GM19455 (cell line): ENCODE measurements at regions not wholly inside any gene's neighbourhood (a gene's known extent, or its start where the extent isn't known, plus 50 kb on each side); places are given as distances from the start of the nearest gene placed in this dataset.

ENCODE experiments used
- ATAC-seq: cut with Tn5 transposase; IDR thresholded peaks from one replicate; pipeline ENCODE4 v1.9.1; 2021; ENCODE audit not compliant: unreplicated experiment

- ATAC-seq: no peak
Observed at GRCh38 chr18:39037925-39038324, 1472.3 kb upstream of the CELF4 start.

- ATAC-seq: no peak
Observed at GRCh38 chr18:39033312-39033711, 1467.7 kb upstream of the CELF4 start.

GRCh38 chr18:39031647-39032046 is 1466.0 kb upstream of the CELF4 start:
- ATAC-seq: no peak

GRCh38 chr18:39030124-39030655 is 1464.6 kb upstream of the CELF4 start:
- ATAC-seq: no peak

DNA sequence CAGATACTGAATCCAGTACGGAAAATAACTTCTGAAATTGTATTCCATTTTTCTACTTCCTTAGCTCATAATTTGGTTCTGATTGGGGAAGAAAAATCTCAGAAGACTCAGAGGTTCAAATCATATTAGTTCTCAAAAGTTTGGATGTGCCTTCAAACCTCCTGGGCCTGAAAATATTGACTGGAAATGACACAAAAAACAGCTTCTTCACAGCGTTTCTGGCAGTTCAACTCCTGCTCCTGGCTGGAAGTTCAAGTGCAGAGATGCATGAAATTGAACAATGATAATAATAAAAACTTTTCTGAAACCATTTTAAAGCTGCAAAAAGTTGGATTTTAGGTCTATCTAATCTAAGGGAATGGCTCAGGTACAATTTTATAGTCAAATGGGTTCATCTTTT is 1459.9 kb upstream of the CELF4 start:
- ATAC-seq: no peak

GRCh38 chr18:39019989-39020388 is 1454.4 kb upstream of the CELF4 start:
- no peak for ATAC-seq

DNA sequence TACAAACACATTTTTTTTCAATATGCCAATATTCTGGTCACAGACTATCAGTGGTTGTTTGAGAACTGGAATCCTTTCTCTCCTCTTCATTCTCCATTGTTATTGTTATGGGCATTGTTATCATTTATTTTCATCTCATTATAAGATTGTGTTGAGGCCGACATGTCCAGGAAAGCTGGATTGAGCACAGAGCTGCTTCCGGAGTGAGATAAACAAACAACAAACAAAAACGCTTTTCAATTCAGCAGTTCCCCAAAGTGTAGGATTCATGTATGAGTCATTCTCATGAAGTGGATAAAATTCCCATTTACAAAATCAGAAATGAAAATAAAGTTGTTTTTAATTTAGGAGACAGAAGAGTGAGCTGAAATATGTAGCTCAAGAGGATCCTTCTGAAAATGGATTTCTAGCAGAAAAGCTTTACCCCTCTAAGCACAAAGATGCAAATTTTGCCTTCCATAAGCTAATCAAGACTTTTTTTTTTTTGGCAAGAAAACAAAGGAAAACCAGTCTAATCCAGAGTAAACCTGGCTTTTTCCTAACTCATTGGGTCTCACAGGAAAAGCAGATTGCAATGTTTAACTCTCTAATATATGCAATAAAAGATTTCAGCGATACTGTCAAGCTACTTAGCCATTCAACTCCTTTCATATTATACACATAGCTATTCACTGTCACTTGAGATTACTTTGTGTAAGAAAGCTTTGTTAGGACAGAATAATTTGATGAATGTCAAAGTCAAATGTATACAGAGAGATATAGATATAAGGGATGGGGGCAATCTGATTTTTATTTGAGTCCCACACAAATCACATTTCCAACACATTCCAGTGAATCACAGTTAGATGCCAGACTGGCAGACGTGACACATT is 1441.7 kb upstream of the CELF4 start:
- ATAC-seq: no peak

DNA sequence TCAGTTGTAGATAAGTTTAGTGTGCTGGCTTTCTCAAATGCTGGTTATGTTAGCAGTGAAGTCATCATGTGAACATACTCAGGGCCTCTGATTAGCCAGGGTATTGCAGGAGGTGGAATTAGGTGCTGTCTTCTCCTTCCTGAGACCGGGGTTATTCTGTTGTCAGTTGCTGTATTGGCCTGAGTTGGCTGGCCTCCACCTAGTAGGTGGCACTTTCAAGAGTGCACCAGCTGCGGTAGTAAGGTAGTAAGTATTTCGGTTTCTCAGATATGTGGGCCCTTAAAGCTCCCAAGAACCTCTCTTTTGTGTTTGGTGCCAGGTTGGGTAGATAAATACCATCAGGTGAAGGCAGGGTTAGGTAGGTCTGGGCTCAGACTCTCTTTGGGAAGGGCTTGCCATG is 1430.5 kb upstream of the CELF4 start:
- ATAC-seq: no peak

- no peak for ATAC-seq
Observed at GRCh38 chr18:38993342-38993741, 1427.7 kb upstream of the CELF4 start.

- no peak for ATAC-seq
Observed at GRCh38 chr18:38984968-38985367, 1419.4 kb upstream of the CELF4 start.

- no peak for ATAC-seq
Observed at GRCh38 chr18:38982072-38982471, 1416.5 kb upstream of the CELF4 start.

DNA sequence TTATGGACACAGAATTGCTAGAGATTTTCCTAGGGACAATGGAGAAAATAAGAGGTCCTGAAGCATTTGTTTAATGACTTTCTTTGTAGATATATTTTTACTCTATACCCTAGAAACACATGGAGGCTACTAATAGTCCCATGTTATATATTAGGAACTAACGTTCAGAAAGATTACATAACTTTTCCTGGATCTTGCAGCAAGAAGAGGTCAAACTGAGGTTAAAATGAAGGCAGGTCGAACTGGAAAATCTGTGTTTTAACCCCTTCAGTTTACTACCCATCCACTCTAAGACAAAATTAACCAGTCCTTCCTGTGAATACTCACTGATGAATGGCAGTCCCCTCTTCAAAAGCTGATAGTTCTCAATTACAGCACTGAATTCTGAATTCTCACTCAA is 1415.8 kb upstream of the CELF4 start:
- ATAC-seq: no peak

DNA sequence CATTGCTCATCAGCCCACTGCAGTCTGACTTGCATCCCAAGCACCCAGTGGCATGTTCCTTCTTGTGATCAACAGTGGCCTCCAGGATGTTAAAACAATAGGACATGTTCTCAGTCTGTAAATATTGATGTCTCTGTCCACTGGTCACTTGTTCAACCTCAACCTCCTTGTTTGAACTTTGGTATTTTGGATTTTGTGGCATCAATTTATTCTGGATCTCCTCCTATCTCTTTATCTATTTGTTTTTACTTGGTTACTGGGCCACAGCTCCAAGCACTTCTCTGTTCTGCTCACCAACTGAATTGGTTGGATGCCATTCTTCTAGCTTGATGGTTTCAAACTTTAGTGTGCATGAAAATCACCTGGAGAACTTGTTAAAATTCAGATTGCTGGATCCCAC is 1414.8 kb upstream of the CELF4 start:
- ATAC-seq: no peak

- ATAC-seq: no peak
Observed at GRCh38 chr18:38972571-38972970, 1407.0 kb upstream of the CELF4 start.

- no peak for ATAC-seq
Observed at GRCh38 chr18:38971881-38972280, 1406.3 kb upstream of the CELF4 start.

GRCh38 chr18:38966841-38967240 is 1401.2 kb upstream of the CELF4 start:
- ATAC-seq: no peak

DNA sequence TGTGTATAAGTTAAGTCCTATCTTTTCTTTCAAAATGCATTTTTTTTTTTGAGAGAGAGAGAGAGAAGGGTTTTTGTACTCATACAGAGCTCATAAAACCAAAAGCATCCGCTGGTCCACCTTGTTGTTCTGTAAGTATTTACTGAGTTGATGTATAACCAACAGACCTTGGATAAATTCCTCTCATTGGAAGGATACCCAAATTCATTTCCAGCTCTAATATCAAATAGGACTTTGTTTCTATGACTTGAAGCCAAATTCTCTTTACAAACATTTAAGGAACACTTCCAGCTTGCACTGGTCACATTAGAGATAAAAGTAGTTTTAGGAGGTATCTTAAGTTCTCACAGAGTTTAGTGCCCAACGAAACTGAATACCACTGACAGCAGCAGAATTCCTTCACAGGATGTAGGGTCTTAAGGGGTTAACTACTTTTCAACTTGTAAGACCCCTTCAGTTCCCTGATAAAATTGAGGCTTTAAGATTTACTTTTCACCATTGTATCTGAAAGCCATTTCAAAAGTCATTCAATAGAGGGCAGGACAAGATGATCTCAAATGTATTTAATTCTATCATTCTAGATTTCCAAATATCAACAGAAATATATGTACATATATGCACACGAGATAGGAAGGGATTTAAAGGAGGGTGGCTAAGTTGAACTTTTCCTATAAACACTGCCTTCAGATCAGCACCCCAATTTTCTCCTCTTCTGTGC is 1398.5 kb upstream of the CELF4 start:
- ATAC-seq: no peak

GRCh38 chr18:38961880-38962279 is 1396.3 kb upstream of the CELF4 start:
- ATAC-seq: no peak

DNA sequence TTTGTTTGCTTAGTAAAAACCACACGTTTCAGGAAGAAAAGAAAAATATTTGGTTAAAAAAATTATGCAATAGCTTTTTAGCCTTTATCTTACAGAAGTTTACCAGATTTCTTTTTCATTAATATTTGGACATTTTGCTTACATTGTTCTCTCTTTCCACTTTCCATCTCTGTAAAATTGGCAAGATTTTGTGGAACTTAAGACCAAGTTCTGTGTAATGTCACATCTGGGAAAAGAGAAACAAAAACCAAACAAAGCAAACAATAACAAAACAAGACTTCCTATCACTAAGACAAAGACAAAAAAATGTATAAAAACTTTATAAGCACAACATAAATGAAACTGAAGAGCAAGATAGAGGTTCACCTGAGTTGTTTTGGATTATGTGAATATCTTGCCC is 1392.1 kb upstream of the CELF4 start:
- ATAC-seq: no peak

- ATAC-seq: no peak
Observed at GRCh38 chr18:38956068-38956467, 1390.5 kb upstream of the CELF4 start.

DNA sequence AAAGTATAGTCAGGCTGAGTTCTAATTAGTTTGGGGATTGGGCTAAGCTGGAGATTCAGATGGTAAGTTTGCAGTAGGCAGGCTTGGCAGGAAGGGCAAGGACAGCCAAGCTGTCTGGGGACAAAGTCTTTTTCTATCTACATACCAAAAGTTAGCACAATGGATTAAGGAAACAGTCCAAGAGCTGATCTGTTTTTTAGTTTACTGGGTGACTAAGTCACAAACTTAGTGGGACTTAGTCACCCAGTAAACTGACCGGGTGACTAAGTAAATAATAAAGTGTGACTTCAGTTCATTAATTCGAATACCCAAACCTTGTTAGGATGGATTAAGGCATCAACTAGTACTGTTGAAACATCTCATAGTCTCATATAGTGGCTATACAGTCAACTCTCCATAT is 1386.0 kb upstream of the CELF4 start:
- no peak for ATAC-seq

DNA sequence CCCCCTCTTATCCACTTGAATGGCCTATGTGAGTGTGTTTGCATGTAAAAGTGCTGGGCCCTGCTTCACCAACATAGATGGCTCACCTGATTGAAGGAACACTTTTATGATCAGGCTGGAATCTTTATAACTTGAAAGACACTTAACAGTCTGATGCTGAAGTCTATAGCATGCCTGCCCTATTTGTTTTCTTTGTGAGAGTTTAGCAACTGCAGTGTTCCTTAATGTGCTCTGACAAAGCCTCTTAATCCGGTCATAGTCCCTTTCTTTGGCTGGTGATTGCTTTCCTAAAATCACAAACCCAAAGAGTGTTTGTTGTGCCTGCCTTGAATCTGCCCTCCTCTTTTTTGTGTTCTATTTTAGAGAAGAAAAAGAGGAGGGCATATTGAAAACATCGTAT is 1382.8 kb upstream of the CELF4 start:
- ATAC-seq: no peak
